NCI-H510A treated with DMSO at 0.1 percent for 48 hours (cell line): ENCODE measurements at regions not wholly inside any gene's neighbourhood (a gene's known extent, or its start where the extent isn't known, plus 50 kb on each side); places are given as distances from the start of the nearest gene placed in this dataset.

ENCODE experiments used
- DNase-seq: peaks from one replicate; lab custom pipeline; 2025; lab: John Stamatoyannopoulos, UW

DNA sequence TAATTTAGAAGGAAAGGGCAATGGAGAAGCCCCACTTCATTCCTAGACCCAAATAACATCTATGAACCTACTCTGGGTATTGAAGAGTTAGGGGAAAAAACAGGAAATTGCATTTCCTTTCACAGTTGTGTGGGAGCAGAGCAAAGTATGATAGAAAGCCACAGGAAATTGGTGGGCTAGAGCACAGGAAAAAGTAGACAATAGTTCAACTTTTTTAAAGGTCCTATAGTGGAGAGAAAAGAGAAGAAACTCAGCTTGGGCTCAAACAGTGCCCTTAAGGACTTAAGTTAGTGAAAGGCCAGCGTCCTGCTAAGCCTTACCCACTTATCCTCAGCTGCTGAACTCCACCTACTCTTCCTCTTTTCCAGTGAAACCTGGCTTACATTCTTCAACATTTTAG lies 258.1 kb downstream of the DPY19L2 start:
- DNase-seq: no peak

DNA sequence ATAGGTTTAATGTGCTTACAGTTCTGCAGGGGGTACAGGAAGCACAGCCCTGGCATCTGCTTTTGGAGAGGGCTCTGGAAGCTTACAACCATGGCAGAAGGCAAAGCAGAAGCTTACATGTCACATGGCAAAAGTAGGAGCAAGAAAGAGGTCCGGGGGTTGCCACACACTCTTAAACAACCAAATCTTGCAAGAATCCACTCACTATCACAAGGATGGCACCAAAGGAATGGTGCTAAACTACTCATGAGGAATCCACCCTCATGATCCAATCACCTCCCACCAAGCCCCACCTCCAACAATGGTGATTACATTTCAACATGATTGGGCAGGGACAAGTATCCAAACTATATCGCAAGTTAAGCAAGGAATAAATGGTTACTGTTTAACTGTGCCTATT lies 255.8 kb upstream of the AVPR1A start:
- no peak for DNase-seq

DNA sequence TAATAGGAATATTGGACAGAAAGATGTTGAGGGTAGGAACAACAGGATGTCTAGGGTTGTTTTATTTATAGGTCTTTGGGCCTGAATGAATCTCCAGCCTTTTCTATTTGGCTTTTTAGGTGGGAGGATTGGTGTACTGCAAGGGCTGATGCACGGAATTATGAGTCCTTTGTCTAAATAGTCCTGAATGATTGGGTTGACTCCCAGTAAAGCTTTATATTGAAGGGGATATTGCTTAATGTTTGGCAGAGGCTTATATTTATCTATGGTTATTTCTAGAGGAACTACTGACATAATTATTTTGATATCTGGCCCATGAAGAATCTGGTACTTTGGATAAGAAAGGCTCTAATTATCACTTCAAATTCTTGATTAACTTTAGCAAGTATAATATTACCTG lies 253.6 kb upstream of the AVPR1A start:
- DNase-seq: no peak

DNA sequence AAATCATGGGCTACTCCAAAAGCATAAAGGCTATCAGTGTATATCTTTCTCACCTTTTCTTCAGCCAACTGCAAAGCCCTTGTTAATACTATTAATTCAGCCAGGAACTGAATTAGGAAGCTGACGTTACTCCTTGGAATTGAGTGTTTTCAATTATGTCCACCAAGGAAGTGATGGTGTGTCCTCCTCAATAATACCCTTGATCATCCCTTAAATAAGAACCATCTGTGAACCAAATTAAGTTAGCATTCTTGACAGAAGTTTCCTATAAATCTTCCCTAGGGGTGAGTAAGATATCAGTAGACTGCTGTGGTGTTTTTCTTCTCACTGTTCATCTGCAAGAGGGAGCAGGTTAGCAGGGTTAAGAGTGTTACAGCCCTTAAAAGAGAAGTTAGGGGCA lies 252.3 kb upstream of the AVPR1A start:
- no peak for DNase-seq

DNA sequence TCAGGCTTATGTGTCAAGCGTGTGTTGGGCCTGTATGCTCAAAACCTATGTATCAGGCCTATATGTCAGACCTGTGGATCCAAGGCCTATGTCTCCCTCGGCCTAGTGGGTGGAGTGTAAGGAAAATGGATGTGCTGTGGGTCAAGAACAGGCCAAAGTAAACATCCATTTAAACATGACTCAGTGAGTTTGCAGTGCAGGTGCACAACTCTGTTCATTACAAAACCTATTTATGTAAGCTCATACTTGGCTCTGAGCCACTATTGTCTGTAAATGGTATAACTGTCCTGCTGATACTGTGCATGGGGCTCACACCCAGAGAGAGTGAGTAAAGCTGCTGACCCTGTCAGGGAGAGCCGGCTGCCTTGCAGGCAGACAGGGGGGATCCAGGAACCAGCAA lies 249.7 kb upstream of the AVPR1A start:
- peak; percentile 72 for DNase-seq

DNA sequence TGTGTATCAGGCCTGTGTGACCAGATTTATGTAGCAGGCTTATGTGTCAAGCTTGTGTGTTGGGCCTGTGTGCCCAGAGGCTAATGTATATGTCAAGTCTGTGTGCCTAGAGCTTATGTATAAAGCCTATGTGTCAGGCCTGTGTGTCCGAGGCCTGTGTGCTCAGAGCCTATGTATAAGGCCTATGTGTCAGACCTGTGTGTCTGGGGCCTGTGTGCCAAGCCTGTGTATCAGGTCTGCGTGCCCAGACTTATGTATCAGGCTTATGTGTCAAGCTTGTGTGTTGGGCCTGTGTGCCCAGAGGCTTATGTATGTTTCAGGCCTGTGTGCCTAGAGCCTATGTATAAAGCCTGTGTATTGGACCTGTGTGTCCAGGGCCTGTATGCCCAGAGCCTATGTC lies 249.3 kb upstream of the AVPR1A start:
- DNase-seq: no peak

DNA sequence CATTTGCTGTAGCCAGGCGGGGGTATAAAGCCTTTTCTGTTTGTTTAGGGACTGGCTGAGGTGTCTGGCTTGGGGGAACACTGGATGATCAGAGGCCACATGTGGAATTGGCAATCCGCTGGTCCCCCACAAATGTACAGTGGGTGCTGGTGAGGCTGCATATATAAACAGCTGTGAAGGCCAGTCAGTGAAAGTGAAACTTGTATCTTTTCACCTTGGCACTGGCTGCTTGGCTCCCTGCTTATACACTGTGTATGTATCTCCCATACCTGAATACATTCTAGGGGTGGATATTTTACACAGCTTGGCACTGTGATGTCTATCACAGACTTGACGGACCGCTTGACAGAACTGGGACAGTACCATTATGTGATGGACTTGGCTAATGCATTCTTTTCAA lies 246.8 kb upstream of the AVPR1A start:
- no peak for DNase-seq

DNA sequence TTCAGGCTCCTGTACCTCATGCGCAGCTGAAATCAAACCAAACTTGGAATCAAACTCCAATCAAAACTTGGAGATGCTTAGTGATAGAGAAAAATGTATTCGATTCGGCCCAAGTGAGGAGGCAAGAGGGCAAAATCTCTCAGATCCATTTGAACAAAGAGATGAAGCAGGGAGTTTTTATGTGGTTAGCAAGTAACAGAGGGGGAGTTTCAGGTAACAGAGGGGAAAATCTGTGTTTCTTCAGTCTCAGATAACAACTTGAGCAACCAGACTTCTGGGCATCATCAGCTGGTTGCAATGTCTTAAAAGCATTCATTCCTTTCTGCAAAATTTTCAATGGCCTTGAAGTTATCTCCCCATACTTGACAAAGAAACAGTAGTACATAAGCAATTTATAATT lies 245.1 kb upstream of the AVPR1A start:
- no peak for DNase-seq

DNA sequence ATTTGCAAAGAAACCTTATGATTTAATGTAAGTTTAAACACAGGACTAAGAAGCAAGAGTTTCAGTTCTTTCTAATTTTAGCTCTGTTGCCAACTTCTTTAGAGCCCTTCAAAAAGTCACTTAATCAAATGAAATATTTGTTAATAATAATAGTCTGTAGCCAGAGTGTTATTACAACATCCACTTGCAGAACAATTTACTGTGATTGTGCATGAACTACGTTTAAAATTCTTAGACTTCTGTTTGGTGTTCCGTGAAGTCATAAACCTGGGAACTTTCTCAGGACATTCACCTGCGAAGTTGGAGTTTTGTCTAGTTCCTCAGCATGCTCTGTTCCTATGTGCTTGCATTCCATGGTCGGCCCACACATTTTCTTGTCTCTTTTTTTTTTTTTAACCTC lies 244.0 kb upstream of the AVPR1A start:
- no peak for DNase-seq

DNA sequence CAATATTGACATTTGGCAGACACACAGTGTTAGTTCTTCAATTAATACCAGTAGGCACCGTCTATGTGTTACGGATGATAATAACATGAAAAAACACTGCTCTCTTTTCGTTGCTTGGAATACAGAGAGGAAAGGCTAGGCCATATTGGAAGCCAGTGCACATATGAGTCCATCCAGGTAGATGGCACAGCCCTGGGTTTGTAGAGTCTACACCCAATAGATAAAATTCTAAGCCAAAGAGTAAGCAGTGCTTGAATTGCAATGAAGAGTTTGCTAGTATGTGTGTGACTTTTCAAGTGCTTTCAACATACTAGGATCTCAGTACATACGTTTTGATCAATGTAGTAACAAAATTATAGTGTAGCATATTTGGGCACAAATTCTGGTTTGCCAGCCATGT lies 243.3 kb upstream of the AVPR1A start:
- no peak for DNase-seq

DNA sequence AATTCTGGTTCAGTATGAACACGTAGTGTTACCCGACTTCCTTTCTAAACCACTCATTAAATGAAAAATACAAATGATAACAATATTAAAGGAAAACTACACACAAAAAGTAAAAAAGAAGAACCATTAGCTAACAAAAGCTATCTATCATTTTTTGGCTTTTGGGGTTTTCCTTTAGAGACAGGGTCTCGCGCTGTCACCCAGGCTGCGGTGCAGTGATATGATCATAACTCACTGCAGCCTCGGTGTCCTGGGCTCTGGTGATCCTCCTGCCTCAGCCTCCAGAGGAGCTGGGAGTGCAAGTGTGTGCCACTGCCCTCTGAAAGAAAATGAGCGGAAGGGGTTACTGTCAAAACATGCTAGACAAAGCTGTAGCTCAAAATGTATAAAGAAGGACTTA lies 238.2 kb upstream of the AVPR1A start:
- DNase-seq: no peak

DNA sequence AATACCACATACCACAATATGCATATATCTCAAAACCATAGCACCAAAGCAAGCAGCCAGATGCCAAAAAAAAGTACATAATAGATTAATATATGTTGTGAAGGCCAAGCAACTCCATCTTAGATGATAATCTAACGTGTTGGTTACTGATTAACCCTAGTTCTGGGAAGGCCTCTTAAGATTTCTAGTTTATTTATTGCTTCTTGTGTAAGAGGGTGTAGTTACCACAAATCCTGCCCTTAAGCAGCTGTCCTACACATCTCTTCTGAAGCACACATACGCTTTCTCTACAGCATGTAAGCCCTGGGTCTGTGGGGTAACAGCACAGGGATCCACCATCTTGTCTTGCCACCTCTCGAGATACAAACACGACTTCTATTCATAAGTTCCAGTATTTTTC lies 236.8 kb upstream of the AVPR1A start:
- DNase-seq: no peak

DNA sequence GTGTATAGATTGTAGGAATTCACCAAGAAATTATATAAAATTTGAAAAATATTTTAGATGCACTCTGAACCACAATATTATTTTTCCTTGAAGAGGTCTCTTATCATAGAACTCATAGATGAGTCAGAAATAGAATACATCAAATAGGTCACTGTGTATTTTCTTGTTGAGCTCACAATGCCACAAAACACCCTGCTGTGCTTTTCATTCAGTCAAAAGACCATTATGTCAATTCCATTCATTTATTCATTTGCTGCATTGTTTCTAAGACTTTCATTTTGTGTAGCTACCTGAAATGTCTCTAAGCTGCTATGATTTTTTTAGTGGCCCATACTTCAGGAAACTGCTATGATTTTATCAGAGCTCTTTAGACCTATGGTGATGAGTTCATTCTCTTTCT lies 231.9 kb upstream of the AVPR1A start:
- DNase-seq: no peak

DNA sequence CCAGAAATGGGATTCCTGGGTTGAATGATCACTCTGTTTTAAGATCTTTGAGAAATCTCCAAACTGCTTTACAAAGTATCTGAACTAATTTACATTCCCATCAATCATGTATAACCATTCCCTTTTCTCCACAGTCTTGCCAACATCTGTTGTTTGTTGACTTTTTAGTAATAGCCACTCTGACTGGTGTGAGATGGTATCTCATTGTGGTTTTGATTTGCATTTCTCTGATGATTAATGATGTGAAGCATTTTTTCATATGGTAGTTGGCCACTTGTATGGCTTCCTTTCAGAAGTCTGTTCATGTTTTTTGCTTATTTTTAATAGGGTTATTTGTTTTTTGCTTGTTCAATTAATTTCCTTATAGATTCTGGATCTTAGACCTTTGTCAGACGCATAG lies 211.8 kb upstream of the AVPR1A start:
- no peak for DNase-seq

DNA sequence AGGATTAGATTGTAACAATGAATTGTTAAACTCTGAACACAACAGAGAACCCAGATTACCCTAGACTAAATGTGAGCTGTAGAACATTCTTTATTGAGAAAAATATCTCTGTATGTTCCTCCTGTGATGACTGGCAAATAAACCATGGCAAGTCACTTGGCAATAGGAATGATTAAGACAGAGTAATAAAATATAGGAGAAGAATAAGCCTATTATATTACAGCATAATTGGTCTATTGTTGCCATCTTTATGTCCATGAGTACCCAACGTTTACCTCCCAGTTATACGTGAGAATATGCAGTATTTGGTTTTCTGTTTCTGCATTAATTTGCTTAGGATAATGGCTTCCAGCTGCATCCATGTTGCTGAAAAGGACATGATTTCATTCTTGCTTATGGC lies 211.2 kb upstream of the AVPR1A start:
- DNase-seq: no peak

DNA sequence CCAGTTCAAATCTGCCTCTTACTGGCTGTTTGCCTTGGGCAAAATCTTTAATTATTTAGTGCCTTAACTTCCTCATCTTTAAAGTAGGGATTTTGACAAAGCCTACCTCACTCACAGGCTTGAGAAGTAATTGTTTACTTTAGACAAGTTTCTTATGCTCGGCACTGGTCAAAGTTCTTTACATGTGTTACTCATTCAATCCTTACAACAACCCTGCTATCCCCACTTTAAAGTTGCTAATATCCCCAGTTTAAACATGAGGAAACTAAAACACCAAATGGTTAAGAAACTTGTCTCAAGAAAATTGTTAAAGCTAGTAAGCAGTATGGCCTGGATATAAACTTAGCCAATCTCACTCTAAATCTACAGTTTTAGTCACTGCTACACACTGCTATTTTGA lies 204.0 kb upstream of the AVPR1A start:
- no peak for DNase-seq

DNA sequence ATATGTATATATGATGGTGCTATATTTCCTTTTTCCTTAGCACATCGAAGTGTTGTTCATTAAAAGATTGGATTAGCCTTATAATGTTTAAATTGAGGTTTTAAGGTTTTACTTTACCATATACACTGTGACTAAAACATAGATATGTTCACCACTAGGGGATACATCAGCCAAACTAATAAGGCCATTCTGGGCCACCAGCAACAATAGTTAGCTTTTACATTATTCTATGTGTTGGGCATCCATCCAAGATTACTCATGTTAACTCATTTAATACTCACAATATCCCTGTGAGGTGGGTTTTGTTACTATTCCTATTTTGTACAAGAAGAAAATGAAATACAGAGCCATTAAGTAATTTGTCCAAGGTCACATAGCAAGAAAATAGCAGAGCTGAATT lies 202.6 kb upstream of the AVPR1A start:
- DNase-seq: peak; percentile 75

DNA sequence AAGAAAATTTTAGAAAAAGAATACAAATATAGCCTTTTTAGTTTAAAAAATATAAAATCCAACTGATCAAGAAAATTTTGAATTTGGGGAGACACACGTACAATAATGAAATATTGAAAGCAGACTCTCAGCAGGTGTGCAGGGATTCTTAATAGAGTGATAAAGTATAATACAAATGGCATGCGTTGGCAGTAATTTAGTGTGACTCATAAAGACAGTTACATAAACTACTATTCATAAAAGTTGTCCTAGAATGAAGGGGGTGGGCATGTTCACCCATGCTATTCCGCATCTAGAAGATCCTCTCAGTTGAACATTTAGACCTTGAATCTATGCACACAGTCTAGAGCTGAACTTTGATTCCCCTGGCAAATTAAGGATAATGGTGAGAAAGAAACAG lies 200.4 kb upstream of the AVPR1A start:
- DNase-seq: no peak

DNA sequence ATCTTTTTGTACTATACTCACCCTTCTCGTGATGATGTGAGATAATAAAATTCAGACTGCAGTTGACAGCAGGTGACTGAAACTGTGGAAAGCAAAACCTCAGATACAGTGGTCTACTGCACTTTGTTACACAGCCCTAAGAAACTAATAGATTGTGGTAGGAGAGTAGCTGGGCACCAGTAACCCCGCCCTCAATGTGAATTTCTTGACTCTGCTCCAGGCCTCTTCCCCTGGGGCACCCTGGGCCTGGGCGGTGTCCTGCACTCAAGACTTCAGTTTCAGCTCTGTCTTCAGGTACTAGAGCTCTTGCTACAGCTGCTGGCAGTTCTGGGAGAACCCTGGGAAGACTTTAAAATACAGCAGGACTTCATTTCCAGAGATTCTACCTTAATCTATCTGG lies 197.6 kb upstream of the AVPR1A start:
- no peak for DNase-seq

DNA sequence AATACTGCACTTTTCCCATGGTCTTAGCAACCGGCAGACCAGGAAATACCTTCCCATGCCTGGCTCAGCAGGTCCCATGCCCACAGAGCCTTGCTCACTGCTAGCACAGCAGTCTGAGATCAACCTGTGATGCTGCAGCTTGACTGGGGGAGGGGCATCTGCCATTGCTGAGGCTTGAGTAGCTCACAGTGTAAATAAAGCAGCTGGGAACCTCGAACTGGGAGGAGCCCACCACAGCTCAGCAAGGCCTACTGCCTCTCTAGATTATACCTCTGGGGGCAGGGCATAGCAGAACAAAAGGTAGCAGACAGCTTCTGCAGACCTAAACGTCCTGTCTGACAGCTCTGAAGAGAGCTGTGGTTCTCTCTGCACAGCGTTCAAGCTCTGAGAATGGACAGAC lies 186.2 kb upstream of the AVPR1A start:
- peak; percentile 82 for DNase-seq

DNA sequence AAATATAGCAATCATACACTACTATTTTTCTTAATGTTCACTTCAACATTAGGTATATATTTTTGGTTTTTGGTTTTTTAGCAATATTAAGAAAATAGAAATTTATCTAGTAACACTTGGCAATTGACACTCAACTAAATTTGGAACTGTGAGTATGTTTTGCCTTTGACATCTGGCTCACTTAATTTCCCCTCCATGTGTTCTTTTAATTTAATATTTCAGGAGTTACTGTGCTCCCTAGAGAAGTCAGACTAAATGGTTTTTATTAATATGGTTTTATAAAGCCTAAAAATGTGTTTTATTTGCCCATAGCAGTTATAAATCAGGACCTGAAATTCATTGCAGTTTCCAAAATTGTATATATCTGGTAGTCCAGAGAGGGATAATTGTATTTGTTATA lies 175.3 kb upstream of the AVPR1A start:
- no peak for DNase-seq

DNA sequence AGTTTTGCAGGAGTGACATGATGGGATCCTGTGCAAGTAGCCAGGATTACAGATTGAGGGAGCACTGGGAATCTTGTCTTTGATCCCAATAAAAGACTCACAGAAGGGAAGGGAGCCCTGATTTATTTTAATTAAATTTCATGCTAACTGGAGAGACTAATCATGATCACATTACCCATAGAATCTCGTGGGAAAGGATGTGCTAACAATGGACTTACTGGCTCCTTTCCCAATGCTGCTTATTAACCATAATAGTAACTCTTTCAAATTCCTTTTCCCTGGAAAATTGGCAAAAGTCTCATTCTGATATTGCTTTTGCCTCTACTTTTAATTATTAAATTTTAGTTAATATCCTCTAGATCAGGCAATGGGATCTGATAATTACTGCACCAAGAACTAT lies 174.8 kb upstream of the AVPR1A start:
- DNase-seq: no peak

DNA sequence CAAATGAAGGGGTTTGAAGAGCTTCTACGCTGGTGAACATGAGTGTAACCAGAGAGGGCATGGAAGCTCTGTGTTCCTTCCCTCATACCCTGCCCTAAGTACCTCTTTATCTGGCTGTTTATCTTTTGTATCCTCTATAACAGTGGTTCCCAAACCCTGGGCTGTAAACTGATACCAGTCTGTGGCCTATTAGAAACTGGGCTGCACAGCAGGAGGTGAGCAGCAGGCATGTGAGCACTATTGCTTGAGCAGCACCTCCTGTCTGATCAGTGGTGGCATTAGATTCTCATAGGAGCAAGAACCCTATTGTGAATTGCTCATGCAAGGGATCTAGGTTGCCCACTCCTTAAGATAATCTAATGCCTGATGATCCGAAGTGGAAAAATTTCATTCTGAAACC lies 172.9 kb upstream of the AVPR1A start:
- DNase-seq: peak; percentile 7

DNA sequence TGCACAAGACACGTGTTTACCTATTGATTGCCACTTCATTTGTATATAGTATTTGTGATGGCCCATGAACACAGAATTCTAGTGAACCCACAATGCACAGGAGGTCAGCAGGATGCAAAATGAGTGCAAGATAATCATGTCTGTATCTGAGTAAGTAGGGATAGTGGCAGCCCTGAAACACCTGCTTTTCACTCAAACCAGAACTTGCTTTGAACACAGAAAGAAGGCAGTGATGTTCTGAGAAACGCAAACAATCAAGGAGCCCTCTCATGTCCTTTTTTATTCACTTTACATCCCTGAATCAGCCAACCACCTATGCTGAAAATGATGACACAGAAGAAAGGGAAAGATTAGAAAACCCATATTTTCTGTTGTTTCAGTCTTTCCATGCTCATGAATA lies 170.4 kb upstream of the AVPR1A start:
- DNase-seq: no peak

DNA sequence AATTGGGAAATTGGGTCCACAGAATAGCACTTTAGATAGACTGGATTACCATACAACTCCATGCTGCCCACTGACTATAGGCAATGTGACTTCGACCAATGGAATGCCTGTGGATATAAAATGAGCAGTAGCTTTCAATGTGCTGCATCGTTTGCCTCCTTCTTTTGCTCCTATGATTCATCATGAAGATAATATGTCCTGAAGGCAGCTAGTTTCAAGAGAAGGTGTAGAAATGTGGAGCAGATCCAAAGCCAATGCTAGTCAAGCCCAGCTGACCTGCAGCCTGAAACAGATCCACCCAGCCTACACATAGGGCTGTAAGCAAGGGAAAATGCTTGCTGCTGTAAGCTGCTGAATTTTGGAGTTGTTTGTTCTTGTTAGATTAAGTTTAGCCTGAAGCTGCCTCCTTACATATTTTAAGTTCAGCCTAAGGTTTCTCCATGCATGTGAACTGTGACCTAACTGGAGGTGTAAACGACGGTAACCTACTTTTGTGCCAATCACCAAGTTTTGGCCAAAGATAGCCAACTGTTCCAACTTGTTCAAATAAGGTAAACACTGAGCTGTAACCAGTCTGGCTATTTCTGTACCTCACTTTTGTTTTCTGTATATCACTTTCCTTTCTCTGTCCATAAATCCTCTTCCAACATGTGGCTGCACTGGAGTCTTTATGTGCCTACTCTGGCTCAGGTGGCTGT lies 169.1 kb upstream of the AVPR1A start:
- no peak for DNase-seq
